H9 (cell line): ENCODE measurements at regions not wholly inside any gene's neighbourhood (a gene's known extent, or its start where the extent isn't known, plus 50 kb on each side); places are given as distances from the start of the nearest gene placed in this dataset.

Experiments
- DNase-seq: peaks from one replicate; pipeline ENCODE4 v3.0.0-alpha.2; 2017
- H2AFZ ChIP-seq: one replicate; pipeline ENCODE4 v1.6.1; 2013; ENCODE audit warnings: mild to moderate bottlenecking, low read length, control low read depth, moderate library complexity
- H2AK5ac ChIP-seq: 2 replicates; pipeline ENCODE4 v1.6.1; 2013; ENCODE audit warnings: low read length, control low read depth, mixed read lengths; ENCODE audit not compliant: insufficient read length
- H2BK120ac ChIP-seq: one replicate; pipeline ENCODE4 v1.6.1; 2013; ENCODE audit warnings: low read depth, mild to moderate bottlenecking, low read length, control low read depth, inconsistent platforms; ENCODE audit not compliant: poor library complexity, severe bottlenecking
- H2BK12ac ChIP-seq: 2 replicates; pipeline ENCODE4 v1.6.1; 2013; ENCODE audit warnings: low read length, control low read depth, mixed read lengths, low read depth; ENCODE audit not compliant: insufficient read length
- H2BK15ac ChIP-seq: 2 replicates; pipeline ENCODE4 v1.6.1; 2013; ENCODE audit warnings: low read depth, low read length, control low read depth
- H2BK20ac ChIP-seq: one replicate; pipeline ENCODE4 v1.6.1; 2013; ENCODE audit warnings: low read depth, mild to moderate bottlenecking, low read length, control low read depth, inconsistent platforms; ENCODE audit not compliant: poor library complexity, severe bottlenecking
- H2BK5ac ChIP-seq: 2 replicates; pipeline ENCODE4 v1.6.1; 2013; ENCODE audit warnings: low read length, control low read depth, mixed read lengths; ENCODE audit not compliant: insufficient read length
- H3K14ac ChIP-seq: 2 replicates; pipeline ENCODE4 v1.6.1; 2013; ENCODE audit warnings: low read length, control low read depth; ENCODE audit not compliant: insufficient read depth
- H3K18ac ChIP-seq: 2 replicates; pipeline ENCODE4 v1.6.1; 2013; ENCODE audit warnings: low read depth, mild to moderate bottlenecking, mixed read lengths, low read length, control low read depth; ENCODE audit not compliant: insufficient read length
- H3K23ac ChIP-seq: 2 replicates; pipeline ENCODE4 v1.6.1; 2013; ENCODE audit warnings: low read length, control low read depth, mixed read lengths, low read depth; ENCODE audit not compliant: insufficient read length
- H3K23me2 ChIP-seq: 2 replicates; pipeline ENCODE4 v1.6.1; 2013; ENCODE audit warnings: low read depth, mild to moderate bottlenecking, mixed read lengths, low read length, control low read depth; ENCODE audit not compliant: insufficient read length, poor library complexity, severe bottlenecking
- H3K27ac ChIP-seq: 2 replicates; pipeline ENCODE4 v1.5.1; 2013; ENCODE audit warnings: low read length, control low read depth, mixed read lengths, low read depth; ENCODE audit not compliant: insufficient read length
- H3K27me3 ChIP-seq: 2 replicates; pipeline ENCODE4 v1.6.1; 2013; ENCODE audit warnings: low read length, control low read depth, inconsistent platforms; ENCODE audit not compliant: insufficient read depth
- H3K4ac ChIP-seq: 2 replicates; pipeline ENCODE4 v1.6.1; 2013; ENCODE audit warnings: low read depth, mild to moderate bottlenecking, control low read depth, inconsistent platforms, low read length, moderate library complexity
- H3K4me1 ChIP-seq: 2 replicates; pipeline ENCODE4 v1.6.1; 2013; ENCODE audit warnings: low read length, control low read depth, inconsistent platforms; ENCODE audit not compliant: insufficient read depth
- H3K4me2 ChIP-seq: 2 replicates; pipeline ENCODE4 v1.6.1; 2013; ENCODE audit warnings: low read length, control low read depth, mixed read lengths; ENCODE audit not compliant: insufficient read length, insufficient read depth
- H3K56ac ChIP-seq: 2 replicates; pipeline ENCODE4 v1.6.1; 2013; ENCODE audit warnings: low read depth, mild to moderate bottlenecking, mixed read lengths, low read length, control low read depth; ENCODE audit not compliant: insufficient read length
- H3K79me1 ChIP-seq: 2 replicates; pipeline ENCODE4 v1.6.1; 2013; ENCODE audit warnings: low read depth, mild to moderate bottlenecking, moderate library complexity, low read length, control low read depth, inconsistent platforms; ENCODE audit not compliant: insufficient read depth, poor library complexity, severe bottlenecking
- H3K79me2 ChIP-seq: 2 replicates; pipeline ENCODE4 v1.6.1; 2013; ENCODE audit warnings: low read length, control low read depth, inconsistent platforms; ENCODE audit not compliant: insufficient read depth
- H3K9ac ChIP-seq: 2 replicates; pipeline ENCODE4 v1.6.1; 2013; ENCODE audit warnings: low read length, control low read depth, mixed read lengths; ENCODE audit not compliant: insufficient read length; ENCODE audit errors: extremely low read depth
- H3K9me3 ChIP-seq: one replicate; pipeline ENCODE4 v1.6.1; 2013; ENCODE audit warnings: low read depth, low read length, inconsistent platforms; ENCODE audit not compliant: control insufficient read depth
- H3T11ph ChIP-seq: one replicate; pipeline ENCODE4 v1.6.1; 2013; ENCODE audit warnings: mild to moderate bottlenecking, low read length, control low read depth, inconsistent platforms
- H4K20me1 ChIP-seq: one replicate; pipeline ENCODE4 v1.6.1; 2013; ENCODE audit not compliant: control insufficient read depth, insufficient read length, insufficient read depth
- H4K5ac ChIP-seq: 2 replicates; pipeline ENCODE4 v1.6.1; 2013; ENCODE audit warnings: low read depth, mild to moderate bottlenecking, mixed read lengths, low read length, control low read depth; ENCODE audit not compliant: insufficient read length
- H4K8ac ChIP-seq: replicated peaks from 2 replicates; pipeline ENCODE4 v1.6.1; 2013; ENCODE audit warnings: low read length, control low read depth, mixed read lengths, low read depth; ENCODE audit not compliant: insufficient read length
- H4K91ac ChIP-seq: 2 replicates; pipeline ENCODE4 v1.6.1; 2013; ENCODE audit warnings: low read depth, mild to moderate bottlenecking, moderate library complexity, mixed read lengths, low read length, control low read depth; ENCODE audit not compliant: insufficient read length
- H3K27ac Mint-ChIP-seq, 3 experiments: 2 replicates in 2 of 3; 3 replicates in 1 of 3; pipeline ENCODE4 v1.8.0; 2020 to 2021; ENCODE audit warnings: mixed read lengths in 3 of 3, mild to moderate bottlenecking in 1 of 3, moderate library complexity in 1 of 3
- H3K27me3 Mint-ChIP-seq: 2 replicates; pipeline ENCODE4 v1.8.0; 2021; ENCODE audit warnings: low read depth, mild to moderate bottlenecking, moderate library complexity, mixed read lengths
- H3K36me3 Mint-ChIP-seq, 3 experiments: 2 replicates in 2 of 3; 3 replicates in 1 of 3; pipeline ENCODE4 v1.8.0; 2020 to 2021; ENCODE audit warnings: low read depth in 3 of 3, mixed read lengths in 3 of 3; ENCODE audit not compliant: insufficient read depth in 1 of 3
- H3K4me1 Mint-ChIP-seq, 2 experiments: 2 replicates each; pipeline ENCODE4 v1.8.0; 2020; ENCODE audit warnings: mixed read lengths in 2 of 2
- H3K4me3 Mint-ChIP-seq, 2 experiments: 2 replicates in 1 of 2; 3 replicates in 1 of 2; pipeline ENCODE4 v1.8.0; 2020 to 2021; ENCODE audit warnings: mild to moderate bottlenecking in 2 of 2, mixed read lengths in 2 of 2, moderate library complexity in 1 of 2
- H3K9me3 Mint-ChIP-seq, 2 experiments: 2 replicates in 1 of 2; 3 replicates in 1 of 2; pipeline ENCODE4 v1.8.0; 2020; ENCODE audit warnings: mild to moderate bottlenecking in 2 of 2, mixed read lengths in 2 of 2, moderate library complexity in 1 of 2
- WGBS: extraction: QIAGEN DNeasy Blood & Tissue Kit; methylation state at CpG from one replicate; pipeline ENCODE4 v1.1.7; 2013; ENCODE audit warnings: missing lambda C conversion rate, low lambda C conversion rate, mixed read lengths; ENCODE audit not compliant: insufficient read length; ENCODE audit errors: extremely low coverage; 5-methylcytosine and 5-hydroxymethylcytosine counted together
- TF ChIP-seq, protein P1 (sequence below): fragments of 200-600 bp; sonication (generic); conservative IDR thresholded peaks from 3 replicates; pipeline ENCODE4 v1.8.0; 2021; ENCODE audit warnings: antibody characterized with exemption, mild to moderate bottlenecking

DNA sequence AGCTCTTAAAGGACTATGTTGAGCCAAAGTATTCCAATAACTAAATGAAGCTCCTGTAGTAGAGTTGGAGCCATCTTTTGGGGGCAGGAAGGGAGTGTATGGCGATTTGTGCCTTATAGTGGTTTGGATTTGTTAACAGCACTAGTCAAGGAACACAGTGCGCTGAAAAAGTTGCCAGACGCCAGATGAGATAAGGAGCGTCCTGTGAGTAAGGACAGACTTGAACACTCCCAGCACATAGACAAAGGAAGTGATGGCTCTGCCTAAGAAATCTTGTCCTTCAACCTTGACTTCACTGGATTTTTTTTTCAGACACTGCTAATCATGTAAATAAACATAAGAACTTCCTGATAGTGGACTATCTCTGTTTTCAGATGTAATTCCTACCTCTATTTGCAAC, 136.9 kb downstream of the TRMT11 start:
- Histone ChIP-seq H3K4ac (no peak overlapping the region), H2BK5ac (no peak overlapping the region), H3K9me3 (no peaks in the 10 kb centered on the region), H3K18ac (no peak overlapping the region), H3K79me2 (no peaks in the 10 kb centered on the region), H2BK15ac (no peak overlapping the region), H2BK12ac (no peak overlapping the region), H4K8ac (no peak overlapping the region), H3K27me3 (no peaks in the 10 kb centered on the region), H3K9ac (no peak overlapping the region), H3K27ac (no peak overlapping the region), H3T11ph (no peak overlapping the region), H3K4me2 (no peak overlapping the region), H4K5ac (no peak overlapping the region), H3K4me1 (no peaks in the 10 kb centered on the region), H2BK120ac (no peak overlapping the region), H3K14ac (no peak overlapping the region), H3K56ac (no peak overlapping the region), H3K23ac (no peak overlapping the region), H3K23me2 (no peaks in the 10 kb centered on the region), H2BK20ac (no peak overlapping the region), H4K20me1 (no peaks in the 10 kb centered on the region), H3K79me1 (no peaks in the 10 kb centered on the region), H2AFZ (no peak overlapping the region), H4K91ac (no peak overlapping the region), H2AK5ac (no peak overlapping the region)
- DNase-seq = no peak
- Mint-ChIP-seq H3K27ac (no peak overlapping the region; a peak in 2 of 7 replicates), H3K4me3 (no peak overlapping the region), H3K9me3 (no peaks in the 10 kb centered on the region), H3K4me1 (peaks cover 11 to 12% of the 10 kb centered on the region in 2 experiments), H3K27me3 (no peaks in the 10 kb centered on the region), H3K36me3 (no peaks in the 10 kb centered on the region)
- WGBS = no CpG with 5 or more reads among the region's 4 CpGs
- TF ChIP-seq, protein P1, sequence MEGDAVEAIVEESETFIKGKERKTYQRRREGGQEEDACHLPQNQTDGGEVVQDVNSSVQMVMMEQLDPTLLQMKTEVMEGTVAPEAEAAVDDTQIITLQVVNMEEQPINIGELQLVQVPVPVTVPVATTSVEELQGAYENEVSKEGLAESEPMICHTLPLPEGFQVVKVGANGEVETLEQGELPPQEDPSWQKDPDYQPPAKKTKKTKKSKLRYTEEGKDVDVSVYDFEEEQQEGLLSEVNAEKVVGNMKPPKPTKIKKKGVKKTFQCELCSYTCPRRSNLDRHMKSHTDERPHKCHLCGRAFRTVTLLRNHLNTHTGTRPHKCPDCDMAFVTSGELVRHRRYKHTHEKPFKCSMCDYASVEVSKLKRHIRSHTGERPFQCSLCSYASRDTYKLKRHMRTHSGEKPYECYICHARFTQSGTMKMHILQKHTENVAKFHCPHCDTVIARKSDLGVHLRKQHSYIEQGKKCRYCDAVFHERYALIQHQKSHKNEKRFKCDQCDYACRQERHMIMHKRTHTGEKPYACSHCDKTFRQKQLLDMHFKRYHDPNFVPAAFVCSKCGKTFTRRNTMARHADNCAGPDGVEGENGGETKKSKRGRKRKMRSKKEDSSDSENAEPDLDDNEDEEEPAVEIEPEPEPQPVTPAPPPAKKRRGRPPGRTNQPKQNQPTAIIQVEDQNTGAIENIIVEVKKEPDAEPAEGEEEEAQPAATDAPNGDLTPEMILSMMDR = no peak
